Adrenal gland (tissue), 5 donors: ENCODE measurements at regions not wholly inside any gene's neighbourhood (a gene's known extent, or its start where the extent isn't known, plus 50 kb on each side); places are given as distances from the start of the nearest gene placed in this dataset.
"Not testable (repeated sequence)": the region's sequence is repeated elsewhere in the genome, so short reads cannot be mapped to it uniquely, and the experiment has no call there.

Source experiments
- POLR2A ChIP-seq, 2 donors: fragments of 450-650 bp; IDR thresholded peaks; one replicate each; pipeline ENCODE4 v1.6.1; 2017; ENCODE audit warnings: antibody characterized with exemption in 2 of 2, mild to moderate bottlenecking in 2 of 2, moderate library complexity in 1 of 2
- TF ChIP-seq, protein P1 (sequence below), 6 experiments: fragments of 450-650 bp in 4 of 6; fragments of 200-600 bp in 2 of 6; sonication (generic) in 1 of 6; IDR thresholded peaks; 1 replicate in 5 of 6; 2 replicates in 1 of 6; pipeline versions ENCODE4 v1.5.1 to v1.8.0; 2016 to 2021; ENCODE audit warnings: antibody characterized with exemption in 6 of 6, mild to moderate bottlenecking in 2 of 6, moderate library complexity in 1 of 6
- donor health status: DM: no; HTN: no; CAD: no.

DNA sequence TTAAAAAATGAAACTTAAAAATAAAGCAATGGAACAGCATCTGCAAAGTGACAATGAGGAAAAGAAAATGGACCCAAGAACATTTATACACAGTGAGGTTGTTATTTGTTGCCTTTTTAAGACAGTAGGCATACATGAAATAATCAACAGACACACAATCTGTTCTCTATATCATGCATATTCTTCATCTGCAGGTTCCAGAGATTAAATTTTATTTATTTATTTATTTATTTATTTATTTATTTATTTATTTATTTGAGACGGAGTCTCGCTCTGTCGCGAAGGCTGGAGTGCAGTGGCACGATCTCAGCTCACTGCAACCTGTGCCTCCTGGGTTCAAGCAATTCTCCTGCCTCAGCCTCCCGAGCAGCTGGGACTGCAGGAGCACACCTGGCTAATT lies 114.4 kb upstream of the ATP2B1 start:
- not testable (repeated sequence) for TF ChIP-seq POLR2A (IDR thresholded peaks at IDR 0.05)
- TF ChIP-seq, protein P1, sequence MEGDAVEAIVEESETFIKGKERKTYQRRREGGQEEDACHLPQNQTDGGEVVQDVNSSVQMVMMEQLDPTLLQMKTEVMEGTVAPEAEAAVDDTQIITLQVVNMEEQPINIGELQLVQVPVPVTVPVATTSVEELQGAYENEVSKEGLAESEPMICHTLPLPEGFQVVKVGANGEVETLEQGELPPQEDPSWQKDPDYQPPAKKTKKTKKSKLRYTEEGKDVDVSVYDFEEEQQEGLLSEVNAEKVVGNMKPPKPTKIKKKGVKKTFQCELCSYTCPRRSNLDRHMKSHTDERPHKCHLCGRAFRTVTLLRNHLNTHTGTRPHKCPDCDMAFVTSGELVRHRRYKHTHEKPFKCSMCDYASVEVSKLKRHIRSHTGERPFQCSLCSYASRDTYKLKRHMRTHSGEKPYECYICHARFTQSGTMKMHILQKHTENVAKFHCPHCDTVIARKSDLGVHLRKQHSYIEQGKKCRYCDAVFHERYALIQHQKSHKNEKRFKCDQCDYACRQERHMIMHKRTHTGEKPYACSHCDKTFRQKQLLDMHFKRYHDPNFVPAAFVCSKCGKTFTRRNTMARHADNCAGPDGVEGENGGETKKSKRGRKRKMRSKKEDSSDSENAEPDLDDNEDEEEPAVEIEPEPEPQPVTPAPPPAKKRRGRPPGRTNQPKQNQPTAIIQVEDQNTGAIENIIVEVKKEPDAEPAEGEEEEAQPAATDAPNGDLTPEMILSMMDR (IDR thresholded peaks at IDR 0.05) = not testable (repeated sequence)
